Endothelial cell of umbilical vein (primary cell): ENCODE measurements at regions not wholly inside any gene's neighbourhood (a gene's known extent, or its start where the extent isn't known, plus 50 kb on each side); places are given as distances from the start of the nearest gene placed in this dataset.

Source experiments
- BruUV-seq: library from RNA; stranded (reverse); fragments of 400-500 nt; replicated peaks from 2 replicates; lab custom pipeline; 2021; lab: Mats Ljungman, UMichigan
- CTCF ChIA-PET: fragments of 300-600, 350-600 bp; sonication (Branson Sonifier 250); formaldehyde crosslinking; loops from one replicate; lab custom pipeline; 2021; ENCODE audit warnings: antibody characterized with exemption, inconsistent platforms; lab: Charles Lee
- POLR2A ChIA-PET: fragments of 300-600, 350-600 bp; sonication (Branson Sonifier 250); formaldehyde crosslinking; loops from one replicate; lab custom pipeline; 2021; ENCODE audit warnings: antibody characterized with exemption, inconsistent platforms; lab: Charles Lee
- DNase-seq: peaks from one replicate; pipeline ENCODE4 v3.0.0-alpha.2; 2011; ENCODE audit warnings: low read depth, low spot score
- FAIRE-seq: peaks from 2 replicates; lab custom pipeline; 2011; peaks lifted over from hg19 to GRCh38; lab: Jason Lieb, UNC
- H2AFZ ChIP-seq: 2 replicates; pipeline ENCODE4 v1.6.0; 2012; ENCODE audit warnings: low read depth, low read length, control low read depth, inconsistent platforms
- H3K27ac ChIP-seq: 2 replicates; pipeline ENCODE4 v1.5.1; 2011; ENCODE audit warnings: low read depth, mild to moderate bottlenecking, control low read depth, low read length, moderate library complexity; ENCODE audit not compliant: insufficient read depth
- H3K27me3 ChIP-seq, 2 experiments: 2 replicates each; pipeline versions ENCODE4 v1.6.0 to v1.6.1; 2011; ENCODE audit warnings: low read length in 2 of 2, mixed read lengths in 1 of 2; ENCODE audit not compliant: control insufficient read depth in 2 of 2, insufficient read depth in 2 of 2
- H3K36me3 ChIP-seq, 2 experiments: 2 replicates in 1 of 2; 3 replicates in 1 of 2; pipeline ENCODE4 v1.5.1; 2011; ENCODE audit warnings: low read length in 2 of 2, mild to moderate bottlenecking in 1 of 2, moderate library complexity in 1 of 2; ENCODE audit not compliant: control insufficient read depth in 2 of 2, insufficient read depth in 2 of 2; ENCODE audit errors: extremely low read depth in 1 of 2
- H3K4me1 ChIP-seq: 3 replicates; pipeline ENCODE4 v1.5.1; 2011; ENCODE audit warnings: mild to moderate bottlenecking, low read length; ENCODE audit not compliant: control insufficient read depth, insufficient read depth; ENCODE audit errors: extremely low read depth
- H3K4me2 ChIP-seq: 2 replicates; pipeline ENCODE4 v1.6.1; 2011; ENCODE audit warnings: low read length, control low read depth, mixed read lengths; ENCODE audit not compliant: insufficient read depth
- H3K4me3 ChIP-seq, 3 experiments: fragments of 200-600 bp in 1 of 3; sonication (generic), shearing (Covaris generic) in 1 of 3; replicated peaks in 1 of 3; 2 replicates each; pipeline ENCODE4 v1.5.1; 2011 to 2016; ENCODE audit warnings: control low read depth in 3 of 3, low read length in 3 of 3, mild to moderate bottlenecking in 2 of 3, inconsistent platforms in 1 of 3, low read depth in 1 of 3, moderate library complexity in 1 of 3; ENCODE audit not compliant: insufficient read depth in 1 of 3
- H3K79me2 ChIP-seq: 2 replicates; pipeline ENCODE4 v1.6.0; 2012; ENCODE audit warnings: low read length, inconsistent platforms; ENCODE audit not compliant: control insufficient read depth, insufficient read depth
- H3K9ac ChIP-seq: replicated peaks from 2 replicates; pipeline ENCODE3; 2011; ENCODE audit warnings: low read length, control low read depth; ENCODE audit not compliant: insufficient read depth; ENCODE audit errors: extremely low read depth
- H3K9me1 ChIP-seq: replicated peaks from 3 replicates; pipeline ENCODE4 v1.6.0; 2011; ENCODE audit warnings: mild to moderate bottlenecking, low read length; ENCODE audit not compliant: control insufficient read depth, insufficient read depth; ENCODE audit errors: extremely low read depth
- H3K9me3 ChIP-seq: replicated peaks from 2 replicates; pipeline ENCODE4 v1.5.1; 2012; ENCODE audit warnings: low read length, inconsistent platforms; ENCODE audit not compliant: control insufficient read depth, insufficient read depth
- H4K20me1 ChIP-seq: replicated peaks from 2 replicates; pipeline ENCODE3; 2011; ENCODE audit warnings: mild to moderate bottlenecking, low read length; ENCODE audit not compliant: control insufficient read depth, insufficient read depth; ENCODE audit errors: extremely low read depth
- EZH2 ChIP-seq: IDR thresholded peaks from 2 replicates; pipeline ENCODE4 v1.6.1; 2012; ENCODE audit warnings: borderline replicate concordance, low read depth, mild to moderate bottlenecking, moderate library complexity, low read length, inconsistent platforms; ENCODE audit not compliant: severe bottlenecking
- FOS ChIP-seq: IDR thresholded peaks from 2 replicates; pipeline ENCODE4 v1.6.1; 2011; ENCODE audit warnings: mild to moderate bottlenecking, low read length, moderate library complexity, borderline replicate concordance; ENCODE audit not compliant: insufficient read depth
- GATA2 ChIP-seq: IDR thresholded peaks from 2 replicates; pipeline ENCODE4 v1.7.0; 2011; ENCODE audit warnings: low read depth, mild to moderate bottlenecking, moderate library complexity, mixed read lengths, low read length; ENCODE audit not compliant: insufficient read length, insufficient read depth
- JUN ChIP-seq: IDR thresholded peaks from 2 replicates; pipeline ENCODE4 v1.6.1; 2011; ENCODE audit warnings: borderline replicate concordance, low read depth; ENCODE audit not compliant: insufficient read length, insufficient read depth
- MYC ChIP-seq: IDR thresholded peaks from one replicate; pipeline ENCODE4 v1.6.1; 2011; ENCODE audit warnings: mild to moderate bottlenecking, low read depth, low read length
- POLR2A ChIP-seq: IDR thresholded peaks from 2 replicates; pipeline ENCODE4 v1.6.1; 2012; ENCODE audit warnings: low read depth, mild to moderate bottlenecking, control low read depth, low read length
- POLR2AphosphoS5 ChIP-seq: IDR thresholded peaks from 2 replicates; pipeline ENCODE4 v1.6.1; 2012; ENCODE audit warnings: low read depth, mild to moderate bottlenecking, control low read depth, low read length, moderate library complexity; ENCODE audit not compliant: insufficient read depth
- dilution Hi-C: fragments of 300-500 bp; cut with MboI; formaldehyde crosslinking; loops from one replicate; pipeline ENCODE4 v1.15.0; 2019; ENCODE audit warnings: low sequenced_read_pairs; ENCODE audit not compliant: extremely low pct_ligation_motif_present
- intact Hi-C: fragments of 100-400 bp; cut with micrococcal nuclease; formaldehyde crosslinking; loops from one replicate; pipeline ENCODE4 v1.10.0; 2022
- TF ChIP-seq, protein P1 (sequence below), 2 donors: IDR thresholded peaks; 1 replicate in 1 of 2; 2 replicates in 1 of 2; pipeline ENCODE4 v1.5.1; 2011; ENCODE audit warnings: low read length in 2 of 2, mild to moderate bottlenecking in 2 of 2, moderate library complexity in 2 of 2, control low read depth in 1 of 2, inconsistent platforms in 1 of 2, low read depth in 1 of 2; ENCODE audit not compliant: insufficient read depth in 1 of 2; ENCODE audit errors: extremely low read depth in 1 of 2
- TF ChIP-seq, protein P2 (sequence below): IDR thresholded peaks from 2 replicates; pipeline ENCODE4 v1.6.1; 2011; ENCODE audit not compliant: insufficient read depth, insufficient read length

DNA sequence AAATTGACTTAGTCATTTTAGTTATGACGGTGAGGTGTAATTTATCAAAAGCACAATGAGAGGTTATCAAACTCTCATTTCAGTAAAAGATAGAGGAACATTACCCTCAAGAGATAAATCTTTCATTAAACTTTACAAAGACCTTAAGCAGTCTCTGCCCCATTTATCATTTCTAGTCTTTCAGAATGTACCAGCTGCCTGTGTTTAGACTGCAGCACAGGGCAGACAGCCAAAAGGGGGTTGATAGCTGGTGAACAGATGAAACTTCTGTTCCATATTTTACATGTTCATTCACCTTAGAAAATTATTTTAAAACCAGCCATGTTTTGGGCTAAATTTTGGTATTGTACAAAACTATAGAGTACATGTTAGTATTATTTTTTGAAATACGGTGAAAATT is 514.6 kb upstream of the CNTN3 start:
- H4K20me1 ChIP-seq: no peaks in the 10 kb centered on the region
- TF ChIP-seq EZH2: no peak
- TF ChIP-seq GATA2: no peak
- no peak for TF ChIP-seq POLR2AphosphoS5
- no peak for TF ChIP-seq FOS
- TF ChIP-seq POLR2A: no peak
- TF ChIP-seq JUN: no peak
- TF ChIP-seq, protein P1, sequence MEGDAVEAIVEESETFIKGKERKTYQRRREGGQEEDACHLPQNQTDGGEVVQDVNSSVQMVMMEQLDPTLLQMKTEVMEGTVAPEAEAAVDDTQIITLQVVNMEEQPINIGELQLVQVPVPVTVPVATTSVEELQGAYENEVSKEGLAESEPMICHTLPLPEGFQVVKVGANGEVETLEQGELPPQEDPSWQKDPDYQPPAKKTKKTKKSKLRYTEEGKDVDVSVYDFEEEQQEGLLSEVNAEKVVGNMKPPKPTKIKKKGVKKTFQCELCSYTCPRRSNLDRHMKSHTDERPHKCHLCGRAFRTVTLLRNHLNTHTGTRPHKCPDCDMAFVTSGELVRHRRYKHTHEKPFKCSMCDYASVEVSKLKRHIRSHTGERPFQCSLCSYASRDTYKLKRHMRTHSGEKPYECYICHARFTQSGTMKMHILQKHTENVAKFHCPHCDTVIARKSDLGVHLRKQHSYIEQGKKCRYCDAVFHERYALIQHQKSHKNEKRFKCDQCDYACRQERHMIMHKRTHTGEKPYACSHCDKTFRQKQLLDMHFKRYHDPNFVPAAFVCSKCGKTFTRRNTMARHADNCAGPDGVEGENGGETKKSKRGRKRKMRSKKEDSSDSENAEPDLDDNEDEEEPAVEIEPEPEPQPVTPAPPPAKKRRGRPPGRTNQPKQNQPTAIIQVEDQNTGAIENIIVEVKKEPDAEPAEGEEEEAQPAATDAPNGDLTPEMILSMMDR (IDR thresholded peaks at IDR 0.05; ENCODE audit: extremely low read depth in 1 of 2, insufficient read depth in 1 of 2, low read depth in 1 of 2, low read length in 2 of 2): no peak
- TF ChIP-seq, protein P2, sequence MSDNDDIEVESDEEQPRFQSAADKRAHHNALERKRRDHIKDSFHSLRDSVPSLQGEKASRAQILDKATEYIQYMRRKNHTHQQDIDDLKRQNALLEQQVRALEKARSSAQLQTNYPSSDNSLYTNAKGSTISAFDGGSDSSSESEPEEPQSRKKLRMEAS: no peak
- TF ChIP-seq MYC: no peak
- dilution Hi-C loops: no loop called here
- no peak for FAIRE-seq
- H3K79me2 ChIP-seq: no peaks in the 10 kb centered on the region
- H3K9me1 ChIP-seq: no peaks in the 10 kb centered on the region
- intact Hi-C loops: no loop called here
- no peak for DNase-seq
- H3K36me3 ChIP-seq: no peaks in the 10 kb centered on the region
- H3K27me3 ChIP-seq: no peaks in the 10 kb centered on the region
- no peak overlapping the region for H3K4me3 ChIP-seq
- H3K4me1 ChIP-seq: no peaks in the 10 kb centered on the region
- H3K27ac ChIP-seq: no peak overlapping the region
- no peak overlapping the region for H3K9ac ChIP-seq
- H3K4me2 ChIP-seq: no peak overlapping the region
- no TSS peak for BruUV-seq
- no peak overlapping the region for H2AFZ ChIP-seq
- peaks cover 2% of the 10 kb centered on the region for H3K9me3 ChIP-seq
- ChIA-PET CTCF (no interaction called here), POLR2A (no interaction called here)
